KMS-11 (cell line): ENCODE measurements at regions not wholly inside any gene's neighbourhood (a gene's known extent, or its start where the extent isn't known, plus 50 kb on each side); places are given as distances from the start of the nearest gene placed in this dataset.
"Not testable (repeated sequence)": the region's sequence is repeated elsewhere in the genome, so short reads cannot be mapped to it uniquely, and the experiment has no call there.

Experiments
- H2AFZ ChIP-seq: fragments of 200-600 bp; sonication (generic); 2 replicates; pipeline ENCODE4 v1.6.1; 2016; ENCODE audit warnings: antibody characterized with exemption, mixed run types, low read depth
- H3K27ac ChIP-seq: fragments of 200-600 bp; sonication (generic); 2 replicates; pipeline ENCODE4 v1.6.1; 2016; ENCODE audit warnings: mild to moderate bottlenecking, mixed run types
- H3K27me3 ChIP-seq: fragments of 200-600 bp; sonication (generic); 2 replicates; pipeline ENCODE4 v1.6.1; 2017; ENCODE audit warnings: mild to moderate bottlenecking, low read depth, mixed run types, moderate library complexity; ENCODE audit not compliant: insufficient read depth
- H3K36me3 ChIP-seq: fragments of 200-600 bp; sonication (generic); 2 replicates; pipeline ENCODE4 v1.6.1; 2017; ENCODE audit warnings: mild to moderate bottlenecking, mixed run types; ENCODE audit not compliant: insufficient read depth
- H3K4me1 ChIP-seq: fragments of 200-600 bp; sonication (generic); 2 replicates; pipeline ENCODE4 v1.6.1; 2016; ENCODE audit warnings: mild to moderate bottlenecking, low read depth, mixed run types; ENCODE audit not compliant: poor library complexity, severe bottlenecking
- H3K4me2 ChIP-seq: fragments of 200-600 bp; sonication (generic); 2 replicates; pipeline ENCODE4 v1.7.0; 2016; ENCODE audit warnings: mild to moderate bottlenecking, mixed run types
- H3K4me3 ChIP-seq: fragments of 200-600 bp; sonication (generic); IDR thresholded peaks from 2 replicates; pipeline ENCODE4 v1.6.1; 2017; ENCODE audit warnings: low read depth, low read length, mixed read lengths; ENCODE audit not compliant: insufficient read depth
- H3K79me2 ChIP-seq: fragments of 200-600 bp; sonication (generic); 2 replicates; pipeline ENCODE4 v1.6.1; 2016; ENCODE audit warnings: low read depth, mixed run types; ENCODE audit not compliant: insufficient read depth
- H3K9ac ChIP-seq: fragments of 200-600 bp; sonication (generic); 2 replicates; pipeline ENCODE4 v1.6.1; 2016; ENCODE audit warnings: mild to moderate bottlenecking, mixed run types
- H4K20me1 ChIP-seq: fragments of 200-600 bp; sonication (generic); 2 replicates; pipeline ENCODE4 v1.6.1; 2016; ENCODE audit warnings: mild to moderate bottlenecking, mixed run types; ENCODE audit not compliant: insufficient read depth
- CTCF ChIP-seq: fragments of 200-600 bp; sonication (generic); conservative IDR thresholded peaks from 2 replicates; pipeline ENCODE4 v1.6.1; 2017; ENCODE audit warnings: low read depth, mild to moderate bottlenecking, antibody characterized with exemption, low read length, moderate library complexity, mixed read lengths

GRCh38 chr9:32148553-32148952 lies 235.9 kb upstream of the ACO1 start:
- H3K4me3 ChIP-seq, H3K4me2 ChIP-seq, H3K27me3 ChIP-seq, H3K4me1 ChIP-seq, H3K9ac ChIP-seq, H3K36me3 ChIP-seq, H2AFZ ChIP-seq, H3K27ac ChIP-seq, H3K79me2 ChIP-seq, H4K20me1 ChIP-seq: not testable (repeated sequence)
- TF ChIP-seq CTCF = 0 out of 2 replicates have a peak, but pooled peaks have one; percentile 19

DNA sequence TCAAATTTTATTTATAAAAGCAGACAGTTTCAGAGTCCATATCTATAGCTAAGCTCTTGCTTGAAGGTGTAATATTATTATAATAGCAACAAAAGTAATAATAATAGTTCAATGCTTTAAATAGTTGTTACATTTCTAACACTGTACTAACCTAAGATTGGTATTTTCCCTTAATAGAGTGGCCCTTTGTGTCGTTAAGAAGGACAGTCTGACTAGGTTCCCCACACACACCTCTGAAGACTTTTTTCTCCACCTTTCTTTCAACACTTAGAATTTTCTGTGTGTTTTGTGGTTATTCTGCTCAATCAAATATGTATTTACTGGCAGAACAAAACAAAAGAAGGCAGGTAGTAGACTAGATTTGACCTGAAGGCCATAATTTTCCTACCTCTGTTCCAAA lies 223.2 kb upstream of the ACO1 start:
- no peaks in the 10 kb centered on the region for H3K36me3 ChIP-seq
- TF ChIP-seq CTCF = no peak
- no peaks in the 10 kb centered on the region for H3K27me3 ChIP-seq
- H3K79me2 ChIP-seq = no peaks in the 10 kb centered on the region
- peak overlapping the region; percentile 41; the same call in 1 of the 2 replicates for H2AFZ ChIP-seq
- H3K4me1 ChIP-seq = peaks cover 53% of the 10 kb centered on the region
- no peak overlapping the region for H3K9ac ChIP-seq
- no peaks in the 10 kb centered on the region for H4K20me1 ChIP-seq
- peak overlapping the region; percentile 54 for H3K4me2 ChIP-seq
- H3K27ac ChIP-seq = peak overlapping the region; percentile 36; the same call in 1 of the 2 replicates
- H3K4me3 ChIP-seq = no peak overlapping the region

- Histone ChIP-seq H2AFZ (peak overlapping the region; percentile 41; the same call in 1 of the 2 replicates), H3K9ac (no peak overlapping the region), H4K20me1 (no peaks in the 10 kb centered on the region), H3K4me2 (peak overlapping the region; percentile 54), H3K27ac (peak overlapping the region; percentile 36; the same call in 1 of the 2 replicates), H3K4me3 (no peak overlapping the region), H3K36me3 (no peaks in the 10 kb centered on the region), H3K79me2 (no peaks in the 10 kb centered on the region), H3K27me3 (no peaks in the 10 kb centered on the region), H3K4me1 (peaks cover 53% of the 10 kb centered on the region)
- no peak for TF ChIP-seq CTCF
Observed at GRCh38 chr9:32161720-32162119, 222.7 kb upstream of the ACO1 start.

GRCh38 chr9:32166316-32166715 lies 218.1 kb upstream of the ACO1 start:
- not testable (repeated sequence) for H3K27ac ChIP-seq, H2AFZ ChIP-seq, H3K4me2 ChIP-seq, H3K79me2 ChIP-seq, H3K9ac ChIP-seq, H3K4me3 ChIP-seq, H4K20me1 ChIP-seq, H3K36me3 ChIP-seq, H3K27me3 ChIP-seq
- peaks cover 16% of the 10 kb centered on the region for H3K4me1 ChIP-seq

GRCh38 chr9:32171339-32171738 lies 213.1 kb upstream of the ACO1 start:
- Histone ChIP-seq H3K79me2 (no peaks in the 10 kb centered on the region), H3K27me3 (no peaks in the 10 kb centered on the region), H3K36me3 (no peaks in the 10 kb centered on the region), H3K4me1 (no peaks in the 10 kb centered on the region), H2AFZ (no peak overlapping the region), H3K4me2 (no peak overlapping the region), H4K20me1 (no peaks in the 10 kb centered on the region), H3K27ac (no peak overlapping the region), H3K9ac (no peak overlapping the region), H3K4me3 (no peak overlapping the region)
- no peak for TF ChIP-seq CTCF
